GM23338 (cell line): ENCODE measurements at regions not wholly inside any gene's neighbourhood (a gene's known extent, or its start where the extent isn't known, plus 50 kb on each side); places are given as distances from the start of the nearest gene placed in this dataset.

Experiments used
- ATAC-seq: fragments of 200-7000 bp; cut with Tn5 transposase; 3 replicates; pipeline ENCODE4 v1.9.1; 2020
- DNase-seq: peaks from one replicate; pipeline ENCODE4 v3.0.0-alpha.2; 2015; ENCODE audit warnings: low spot score
- H2AFZ ChIP-seq: fragments of 200-600 bp; sonication (generic); 2 replicates; pipeline ENCODE4 v1.8.0; 2016; ENCODE audit warnings: antibody characterized with exemption, mild to moderate bottlenecking, moderate library complexity
- H3F3A ChIP-seq: fragments of 200-600 bp; sonication (generic); replicated peaks from 2 replicates; pipeline ENCODE4 v1.8.0; 2017; ENCODE audit warnings: antibody characterized with exemption, mixed run types, low read depth
- H3K27ac ChIP-seq: fragments of 200-600 bp; sonication (generic); 2 replicates; pipeline ENCODE4 v1.6.1; 2016; ENCODE audit warnings: low read depth
- H3K27me3 ChIP-seq: fragments of 200-600 bp; sonication (generic); 2 replicates; pipeline ENCODE4 v1.8.0; 2016; ENCODE audit warnings: mild to moderate bottlenecking, mixed run types, moderate library complexity; ENCODE audit not compliant: insufficient read depth
- H3K36me3 ChIP-seq: fragments of 200-600 bp; sonication (generic); 2 replicates; pipeline ENCODE4 v1.8.0; 2016; ENCODE audit warnings: mild to moderate bottlenecking; ENCODE audit not compliant: insufficient read depth
- H3K4me1 ChIP-seq: fragments of 200-600 bp; sonication (generic); 2 replicates; pipeline ENCODE4 v1.8.0; 2016; ENCODE audit warnings: mild to moderate bottlenecking, moderate library complexity; ENCODE audit not compliant: insufficient read depth
- H3K4me2 ChIP-seq: fragments of 200-600 bp; sonication (generic); 2 replicates; pipeline ENCODE4 v1.7.1; 2017; ENCODE audit warnings: mixed run types
- H3K4me3 ChIP-seq: fragments of 200-600 bp; sonication (generic); 2 replicates; pipeline ENCODE4 v1.6.1; 2016; ENCODE audit warnings: mixed run types
- H3K79me2 ChIP-seq: fragments of 200-600 bp; sonication (generic); replicated peaks from 2 replicates; pipeline ENCODE4 v1.8.0; 2017; ENCODE audit warnings: mild to moderate bottlenecking; ENCODE audit not compliant: insufficient read depth
- H3K9me2 ChIP-seq: fragments of 200-600 bp; sonication (generic); 2 replicates; pipeline ENCODE4 v1.8.0; 2017; ENCODE audit not compliant: insufficient read depth
- H4K20me1 ChIP-seq: fragments of 200-600 bp; sonication (generic); replicated peaks from 2 replicates; pipeline ENCODE4 v1.8.0; 2017; ENCODE audit warnings: mild to moderate bottlenecking; ENCODE audit not compliant: insufficient read depth
- H3K27ac Mint-ChIP-seq: 2 replicates; pipeline ENCODE4 v1.8.0; 2020; ENCODE audit warnings: inconsistent platforms, mild to moderate bottlenecking, moderate library complexity, mixed read lengths
- H3K27me3 Mint-ChIP-seq: 3 replicates; pipeline ENCODE4 v1.8.0; 2022; ENCODE audit warnings: low read depth, mild to moderate bottlenecking, moderate library complexity, mixed read lengths, inconsistent platforms; ENCODE audit not compliant: insufficient read depth, poor library complexity
- H3K36me3 Mint-ChIP-seq: 3 replicates; pipeline ENCODE4 v1.8.0; 2021; ENCODE audit warnings: low read depth, mild to moderate bottlenecking, inconsistent platforms, moderate library complexity, mixed read lengths
- H3K4me1 Mint-ChIP-seq: 3 replicates; pipeline ENCODE4 v1.8.0; 2020; ENCODE audit warnings: mild to moderate bottlenecking, inconsistent platforms, mixed read lengths
- H3K4me3 Mint-ChIP-seq: 3 replicates; pipeline ENCODE4 v1.8.0; 2021; ENCODE audit warnings: moderate library complexity, mild to moderate bottlenecking, inconsistent platforms, mixed read lengths
- H3K9me3 Mint-ChIP-seq: 3 replicates; pipeline ENCODE4 v1.8.0; 2020; ENCODE audit warnings: moderate library complexity, mild to moderate bottlenecking, inconsistent platforms, mixed read lengths
- CREB1 ChIP-seq: fragments of 250-450 bp; sonication (Bioruptor Pico); IDR thresholded peaks from 2 replicates; pipeline ENCODE4 v1.5.0; 2020; ENCODE audit warnings: low read depth, mild to moderate bottlenecking, moderate library complexity
- EZH2 ChIP-seq: fragments of 200-600 bp; sonication (generic); IDR thresholded peaks from one replicate; pipeline ENCODE4 v1.8.0; 2017; ENCODE audit warnings: antibody characterized with exemption, mild to moderate bottlenecking, low read depth; ENCODE audit not compliant: unreplicated experiment
- EZH2phosphoT487 ChIP-seq: fragments of 200-600 bp; sonication (generic); IDR thresholded peaks from one replicate; pipeline ENCODE4 v1.8.1; 2018; ENCODE audit warnings: antibody characterized with exemption; ENCODE audit not compliant: unreplicated experiment
- JUNB ChIP-seq: IDR thresholded peaks from one replicate; pipeline ENCODE4 v1.6.1; 2016; ENCODE audit warnings: antibody characterized with exemption; ENCODE audit not compliant: unreplicated experiment
- NANOG ChIP-seq: IDR thresholded peaks from 2 replicates; pipeline ENCODE4 v1.6.1; 2016; ENCODE audit warnings: antibody characterized with exemption, borderline replicate concordance
- POLR2AphosphoS5 ChIP-seq: IDR thresholded peaks from 2 replicates; pipeline ENCODE4 v1.6.1; 2016; ENCODE audit warnings: antibody characterized with exemption, low read depth
- STAT1 ChIP-seq: IDR thresholded peaks from one replicate; pipeline ENCODE4 v1.6.1; 2016; ENCODE audit warnings: antibody characterized with exemption; ENCODE audit not compliant: unreplicated experiment
- ZNF114 ChIP-seq: fragments of 250-450 bp; sonication (Bioruptor Pico); IDR thresholded peaks from 2 replicates; pipeline ENCODE4 v1.5.0; 2020; ENCODE audit warnings: mild to moderate bottlenecking, moderate library complexity
- ZNF331 ChIP-seq: fragments of 250-450 bp; sonication (Bioruptor Pico); IDR thresholded peaks from 2 replicates; pipeline ENCODE4 v1.5.0; 2020; ENCODE audit warnings: low read depth, mild to moderate bottlenecking, moderate library complexity
- TF ChIP-seq, protein P1 (sequence below): IDR thresholded peaks from one replicate; pipeline ENCODE4 v1.6.1; 2018; ENCODE audit warnings: antibody characterized with exemption; ENCODE audit not compliant: unreplicated experiment
- TF ChIP-seq, protein P2 (sequence below): fragments of 250-450 bp; sonication (Bioruptor Pico); IDR thresholded peaks from 2 replicates; pipeline ENCODE4 v1.5.0; 2020; ENCODE audit warnings: mild to moderate bottlenecking, moderate library complexity
- TF ChIP-seq, protein P3 (sequence below), 2 experiments: fragments of 200-600 bp in 1 of 2; sonication (generic) in 1 of 2; conservative IDR thresholded peaks; 2 replicates each; pipeline versions ENCODE4 v1.5.1 to v1.6.1; 2016 to 2017; ENCODE audit warnings: antibody characterized with exemption in 2 of 2, low read depth in 2 of 2, mild to moderate bottlenecking in 2 of 2, moderate library complexity in 1 of 2
- TF ChIP-seq, protein P4 (sequence below): IDR thresholded peaks from 2 replicates; pipeline ENCODE4 v1.6.1; 2016; ENCODE audit warnings: antibody characterized with exemption

DNA sequence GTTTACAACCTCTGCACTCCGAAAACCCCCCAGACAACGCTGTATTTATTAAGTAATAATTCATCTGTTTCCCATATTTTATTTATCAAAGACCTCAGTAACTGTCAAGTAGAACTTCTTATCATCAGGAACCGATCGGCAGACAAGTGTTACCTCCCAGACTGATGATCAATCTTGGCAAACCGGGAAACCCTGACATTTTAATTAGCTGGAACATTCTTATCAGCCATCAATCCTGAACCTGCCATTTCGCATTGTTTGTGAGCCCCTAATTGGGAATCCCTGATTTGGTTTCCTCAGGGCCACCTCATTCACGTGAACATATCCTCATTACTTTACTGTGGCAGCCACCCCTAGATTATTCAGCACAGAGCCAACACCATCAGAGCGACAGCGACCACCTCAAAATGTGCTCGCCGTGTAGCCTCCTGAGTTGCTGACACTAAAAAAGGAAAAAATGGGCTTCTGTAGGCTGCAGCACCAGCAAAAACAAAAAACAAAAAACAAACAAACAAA lies 93.6 kb upstream of the SDK1 start:
- Mint-ChIP-seq H3K9me3 (no peaks in the 10 kb centered on the region), H3K4me3 (no peak overlapping the region), H3K27ac (no peak overlapping the region), H3K36me3 (no peaks in the 10 kb centered on the region), H3K4me1 (peaks cover 4% of the 10 kb centered on the region; the same call in 2 of the 3 replicates), H3K27me3 (no peaks in the 10 kb centered on the region)
- Histone ChIP-seq H2AFZ (no peak overlapping the region), H3K79me2 (no peaks in the 10 kb centered on the region), H3K4me2 (no peak overlapping the region), H3K4me3 (no peak overlapping the region), H4K20me1 (no peaks in the 10 kb centered on the region), H3K9me2 (no peaks in the 10 kb centered on the region), H3K27ac (no peak overlapping the region), H3F3A (no peaks in the 10 kb centered on the region), H3K27me3 (no peaks in the 10 kb centered on the region), H3K4me1 (no peaks in the 10 kb centered on the region), H3K36me3 (no peaks in the 10 kb centered on the region)
- TF ChIP-seq CREB1, result no peak
- TF ChIP-seq EZH2phosphoT487, result no peak
- TF ChIP-seq ZNF331 (CRISPR knock-in tag), result no peak
- TF ChIP-seq NANOG, result no peak
- TF ChIP-seq, protein P1, sequence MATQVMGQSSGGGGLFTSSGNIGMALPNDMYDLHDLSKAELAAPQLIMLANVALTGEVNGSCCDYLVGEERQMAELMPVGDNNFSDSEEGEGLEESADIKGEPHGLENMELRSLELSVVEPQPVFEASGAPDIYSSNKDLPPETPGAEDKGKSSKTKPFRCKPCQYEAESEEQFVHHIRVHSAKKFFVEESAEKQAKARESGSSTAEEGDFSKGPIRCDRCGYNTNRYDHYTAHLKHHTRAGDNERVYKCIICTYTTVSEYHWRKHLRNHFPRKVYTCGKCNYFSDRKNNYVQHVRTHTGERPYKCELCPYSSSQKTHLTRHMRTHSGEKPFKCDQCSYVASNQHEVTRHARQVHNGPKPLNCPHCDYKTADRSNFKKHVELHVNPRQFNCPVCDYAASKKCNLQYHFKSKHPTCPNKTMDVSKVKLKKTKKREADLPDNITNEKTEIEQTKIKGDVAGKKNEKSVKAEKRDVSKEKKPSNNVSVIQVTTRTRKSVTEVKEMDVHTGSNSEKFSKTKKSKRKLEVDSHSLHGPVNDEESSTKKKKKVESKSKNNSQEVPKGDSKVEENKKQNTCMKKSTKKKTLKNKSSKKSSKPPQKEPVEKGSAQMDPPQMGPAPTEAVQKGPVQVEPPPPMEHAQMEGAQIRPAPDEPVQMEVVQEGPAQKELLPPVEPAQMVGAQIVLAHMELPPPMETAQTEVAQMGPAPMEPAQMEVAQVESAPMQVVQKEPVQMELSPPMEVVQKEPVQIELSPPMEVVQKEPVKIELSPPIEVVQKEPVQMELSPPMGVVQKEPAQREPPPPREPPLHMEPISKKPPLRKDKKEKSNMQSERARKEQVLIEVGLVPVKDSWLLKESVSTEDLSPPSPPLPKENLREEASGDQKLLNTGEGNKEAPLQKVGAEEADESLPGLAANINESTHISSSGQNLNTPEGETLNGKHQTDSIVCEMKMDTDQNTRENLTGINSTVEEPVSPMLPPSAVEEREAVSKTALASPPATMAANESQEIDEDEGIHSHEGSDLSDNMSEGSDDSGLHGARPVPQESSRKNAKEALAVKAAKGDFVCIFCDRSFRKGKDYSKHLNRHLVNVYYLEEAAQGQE, result no peak
- TF ChIP-seq, protein P2, sequence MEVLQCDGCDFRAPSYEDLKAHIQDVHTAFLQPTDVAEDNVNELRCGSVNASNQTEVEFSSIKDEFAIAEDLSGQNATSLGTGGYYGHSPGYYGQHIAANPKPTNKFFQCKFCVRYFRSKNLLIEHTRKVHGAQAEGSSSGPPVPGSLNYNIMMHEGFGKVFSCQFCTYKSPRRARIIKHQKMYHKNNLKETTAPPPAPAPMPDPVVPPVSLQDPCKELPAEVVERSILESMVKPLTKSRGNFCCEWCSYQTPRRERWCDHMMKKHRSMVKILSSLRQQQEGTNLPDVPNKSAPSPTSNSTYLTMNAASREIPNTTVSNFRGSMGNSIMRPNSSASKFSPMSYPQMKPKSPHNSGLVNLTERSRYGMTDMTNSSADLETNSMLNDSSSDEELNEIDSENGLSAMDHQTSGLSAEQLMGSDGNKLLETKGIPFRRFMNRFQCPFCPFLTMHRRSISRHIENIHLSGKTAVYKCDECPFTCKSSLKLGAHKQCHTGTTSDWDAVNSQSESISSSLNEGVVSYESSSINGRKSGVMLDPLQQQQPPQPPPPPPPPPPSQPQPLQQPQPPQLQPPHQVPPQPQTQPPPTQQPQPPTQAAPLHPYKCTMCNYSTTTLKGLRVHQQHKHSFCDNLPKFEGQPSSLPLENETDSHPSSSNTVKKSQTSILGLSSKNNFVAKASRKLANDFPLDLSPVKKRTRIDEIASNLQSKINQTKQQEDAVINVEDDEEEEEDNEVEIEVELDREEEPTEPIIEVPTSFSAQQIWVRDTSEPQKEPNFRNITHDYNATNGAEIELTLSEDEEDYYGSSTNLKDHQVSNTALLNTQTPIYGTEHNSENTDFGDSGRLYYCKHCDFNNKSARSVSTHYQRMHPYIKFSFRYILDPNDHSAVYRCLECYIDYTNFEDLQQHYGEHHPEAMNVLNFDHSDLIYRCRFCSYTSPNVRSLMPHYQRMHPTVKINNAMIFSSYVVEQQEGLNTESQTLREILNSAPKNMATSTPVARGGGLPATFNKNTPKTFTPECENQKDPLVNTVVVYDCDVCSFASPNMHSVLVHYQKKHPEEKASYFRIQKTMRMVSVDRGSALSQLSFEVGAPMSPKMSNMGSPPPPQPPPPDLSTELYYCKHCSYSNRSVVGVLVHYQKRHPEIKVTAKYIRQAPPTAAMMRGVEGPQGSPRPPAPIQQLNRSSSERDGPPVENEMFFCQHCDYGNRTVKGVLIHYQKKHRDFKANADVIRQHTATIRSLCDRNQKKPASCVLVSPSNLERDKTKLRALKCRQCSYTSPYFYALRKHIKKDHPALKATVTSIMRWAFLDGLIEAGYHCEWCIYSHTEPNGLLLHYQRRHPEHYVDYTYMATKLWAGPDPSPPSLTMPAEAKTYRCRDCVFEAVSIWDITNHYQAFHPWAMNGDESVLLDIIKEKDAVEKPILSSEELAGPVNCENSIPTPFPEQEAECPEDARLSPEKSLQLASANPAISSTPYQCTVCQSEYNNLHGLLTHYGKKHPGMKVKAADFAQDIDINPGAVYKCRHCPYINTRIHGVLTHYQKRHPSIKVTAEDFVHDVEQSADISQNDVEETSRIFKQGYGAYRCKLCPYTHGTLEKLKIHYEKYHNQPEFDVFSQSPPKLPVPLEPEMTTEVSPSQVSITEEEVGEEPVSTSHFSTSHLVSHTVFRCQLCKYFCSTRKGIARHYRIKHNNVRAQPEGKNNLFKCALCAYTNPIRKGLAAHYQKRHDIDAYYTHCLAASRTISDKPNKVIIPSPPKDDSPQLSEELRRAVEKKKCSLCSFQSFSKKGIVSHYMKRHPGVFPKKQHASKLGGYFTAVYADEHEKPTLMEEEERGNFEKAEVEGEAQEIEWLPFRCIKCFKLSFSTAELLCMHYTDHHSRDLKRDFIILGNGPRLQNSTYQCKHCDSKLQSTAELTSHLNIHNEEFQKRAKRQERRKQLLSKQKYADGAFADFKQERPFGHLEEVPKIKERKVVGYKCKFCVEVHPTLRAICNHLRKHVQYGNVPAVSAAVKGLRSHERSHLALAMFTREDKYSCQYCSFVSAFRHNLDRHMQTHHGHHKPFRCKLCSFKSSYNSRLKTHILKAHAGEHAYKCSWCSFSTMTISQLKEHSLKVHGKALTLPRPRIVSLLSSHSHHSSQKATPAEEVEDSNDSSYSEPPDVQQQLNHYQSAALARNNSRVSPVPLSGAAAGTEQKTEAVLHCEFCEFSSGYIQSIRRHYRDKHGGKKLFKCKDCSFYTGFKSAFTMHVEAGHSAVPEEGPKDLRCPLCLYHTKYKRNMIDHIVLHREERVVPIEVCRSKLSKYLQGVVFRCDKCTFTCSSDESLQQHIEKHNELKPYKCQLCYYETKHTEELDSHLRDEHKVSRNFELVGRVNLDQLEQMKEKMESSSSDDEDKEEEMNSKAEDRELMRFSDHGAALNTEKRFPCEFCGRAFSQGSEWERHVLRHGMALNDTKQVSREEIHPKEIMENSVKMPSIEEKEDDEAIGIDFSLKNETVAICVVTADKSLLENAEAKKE (CRISPR knock-in tag), result no peak
- TF ChIP-seq, protein P3, sequence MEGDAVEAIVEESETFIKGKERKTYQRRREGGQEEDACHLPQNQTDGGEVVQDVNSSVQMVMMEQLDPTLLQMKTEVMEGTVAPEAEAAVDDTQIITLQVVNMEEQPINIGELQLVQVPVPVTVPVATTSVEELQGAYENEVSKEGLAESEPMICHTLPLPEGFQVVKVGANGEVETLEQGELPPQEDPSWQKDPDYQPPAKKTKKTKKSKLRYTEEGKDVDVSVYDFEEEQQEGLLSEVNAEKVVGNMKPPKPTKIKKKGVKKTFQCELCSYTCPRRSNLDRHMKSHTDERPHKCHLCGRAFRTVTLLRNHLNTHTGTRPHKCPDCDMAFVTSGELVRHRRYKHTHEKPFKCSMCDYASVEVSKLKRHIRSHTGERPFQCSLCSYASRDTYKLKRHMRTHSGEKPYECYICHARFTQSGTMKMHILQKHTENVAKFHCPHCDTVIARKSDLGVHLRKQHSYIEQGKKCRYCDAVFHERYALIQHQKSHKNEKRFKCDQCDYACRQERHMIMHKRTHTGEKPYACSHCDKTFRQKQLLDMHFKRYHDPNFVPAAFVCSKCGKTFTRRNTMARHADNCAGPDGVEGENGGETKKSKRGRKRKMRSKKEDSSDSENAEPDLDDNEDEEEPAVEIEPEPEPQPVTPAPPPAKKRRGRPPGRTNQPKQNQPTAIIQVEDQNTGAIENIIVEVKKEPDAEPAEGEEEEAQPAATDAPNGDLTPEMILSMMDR (conservative IDR thresholded peaks at IDR 0.05; ENCODE audit: low read depth in 2 of 2), result no peak
- TF ChIP-seq JUNB, result no peak
- TF ChIP-seq, protein P4, sequence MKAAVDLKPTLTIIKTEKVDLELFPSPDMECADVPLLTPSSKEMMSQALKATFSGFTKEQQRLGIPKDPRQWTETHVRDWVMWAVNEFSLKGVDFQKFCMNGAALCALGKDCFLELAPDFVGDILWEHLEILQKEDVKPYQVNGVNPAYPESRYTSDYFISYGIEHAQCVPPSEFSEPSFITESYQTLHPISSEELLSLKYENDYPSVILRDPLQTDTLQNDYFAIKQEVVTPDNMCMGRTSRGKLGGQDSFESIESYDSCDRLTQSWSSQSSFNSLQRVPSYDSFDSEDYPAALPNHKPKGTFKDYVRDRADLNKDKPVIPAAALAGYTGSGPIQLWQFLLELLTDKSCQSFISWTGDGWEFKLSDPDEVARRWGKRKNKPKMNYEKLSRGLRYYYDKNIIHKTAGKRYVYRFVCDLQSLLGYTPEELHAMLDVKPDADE, result no peak
- no peak for TF ChIP-seq ZNF114 (CRISPR knock-in tag)
- no peak for TF ChIP-seq POLR2AphosphoS5
- no peak for TF ChIP-seq EZH2
- TF ChIP-seq STAT1, result no peak
- no peak for DNase-seq
- ATAC-seq, result no peak
